OCI-LY7 (cell line): ENCODE measurements at regions not wholly inside any gene's neighbourhood (a gene's known extent, or its start where the extent isn't known, plus 50 kb on each side); places are given as distances from the start of the nearest gene placed in this dataset.

ENCODE experiments used
- BruUV-seq: library from RNA; stranded (reverse); fragments of 400-500 nt; replicated peaks from 2 replicates; lab custom pipeline; 2021; lab: Mats Ljungman, UMichigan
- CTCF ChIA-PET: fragments of 300-600 bp; sonication (Branson Sonifier 250); formaldehyde crosslinking; loops from one replicate; lab custom pipeline; 2022; ENCODE audit warnings: antibody characterized with exemption; ENCODE audit not compliant: unreplicated experiment; lab: Charles Lee
- POLR2A ChIA-PET: fragments of 300-600 bp; sonication (Branson Sonifier 250); formaldehyde crosslinking; loops from one replicate; lab custom pipeline; 2022; ENCODE audit warnings: antibody characterized with exemption; lab: Charles Lee
- DNase-seq: peaks from one replicate; pipeline ENCODE4 v3.0.0-alpha.2; 2015; ENCODE audit warnings: low spot score
- H2AFZ ChIP-seq: fragments of 200-600 bp; sonication (generic), shearing (Covaris generic); 2 replicates; pipeline ENCODE4 v1.6.1; 2014; ENCODE audit warnings: mild to moderate bottlenecking, antibody characterized with exemption, low read length, moderate library complexity
- H3K27ac ChIP-seq: fragments of 200-600 bp; sonication (generic); 2 replicates; pipeline ENCODE4 v1.5.1; 2014; ENCODE audit warnings: mixed run types, low read depth, mild to moderate bottlenecking, moderate library complexity, low read length, inconsistent platforms; ENCODE audit not compliant: poor library complexity, severe bottlenecking
- H3K36me3 ChIP-seq: fragments of 200-600 bp; sonication (generic); 2 replicates; pipeline ENCODE4 v1.6.1; 2014; ENCODE audit warnings: mild to moderate bottlenecking, antibody characterized with exemption, low read length, moderate library complexity, mixed read lengths; ENCODE audit not compliant: insufficient read depth
- H3K4me1 ChIP-seq: fragments of 200-600 bp; sonication (generic); 2 replicates; pipeline ENCODE4 v1.5.1; 2014; ENCODE audit warnings: mild to moderate bottlenecking, low read length; ENCODE audit not compliant: insufficient read depth, poor library complexity, severe bottlenecking
- H3K4me2 ChIP-seq: fragments of 200-600 bp; sonication (generic); 2 replicates; pipeline ENCODE4 v1.6.1; 2014; ENCODE audit warnings: mild to moderate bottlenecking, low read length
- H3K4me3 ChIP-seq: fragments of 200-600 bp; sonication (generic); 2 replicates; pipeline ENCODE4 v1.5.1; 2014; ENCODE audit warnings: mild to moderate bottlenecking, low read depth, low read length; ENCODE audit not compliant: poor library complexity, severe bottlenecking
- H3K79me2 ChIP-seq: fragments of 200-600 bp; sonication (generic); 2 replicates; pipeline ENCODE4 v1.6.1; 2016; ENCODE audit warnings: low read depth, mild to moderate bottlenecking, low read length, moderate library complexity, mixed read lengths; ENCODE audit not compliant: insufficient read depth
- H3K9me2 ChIP-seq: fragments of 200-600 bp; sonication (generic); 2 replicates; pipeline ENCODE4 v1.6.1; 2016; ENCODE audit warnings: mild to moderate bottlenecking, low read length, mixed read lengths; ENCODE audit not compliant: insufficient read depth
- H3K9me3 ChIP-seq: fragments of 200-600 bp; sonication (generic); 2 replicates; pipeline ENCODE4 v1.6.1; 2014; ENCODE audit warnings: mild to moderate bottlenecking, mixed run types, low read length, mixed read lengths
- H4K20me1 ChIP-seq: fragments of 200-600 bp; sonication (generic); 2 replicates; pipeline ENCODE4 v1.6.1; 2014; ENCODE audit warnings: mild to moderate bottlenecking, antibody characterized with exemption, low read length, moderate library complexity, mixed read lengths; ENCODE audit not compliant: insufficient read depth
- CTCF ChIP-seq: fragments of 200-600 bp; sonication (generic); conservative IDR thresholded peaks from 2 replicates; pipeline ENCODE4 v1.5.1; 2014; ENCODE audit warnings: mild to moderate bottlenecking, antibody characterized with exemption, low read length, moderate library complexity, mixed read lengths
- EZH2phosphoT487 ChIP-seq: fragments of 200-600 bp; sonication (generic); IDR thresholded peaks from 2 replicates; pipeline ENCODE4 v1.6.1; 2018; ENCODE audit warnings: low read depth, borderline replicate concordance, mild to moderate bottlenecking, mixed run types, antibody characterized with exemption, low read length, moderate library complexity, mixed read lengths
- intact Hi-C: fragments of 100-400 bp; cut with micrococcal nuclease; formaldehyde crosslinking; loops from one replicate; pipeline ENCODE4 v1.10.0; 2022; ENCODE audit not compliant: unreplicated experiment

GRCh38 chr22:49137206-49137840 is 690.4 kb downstream of the BRD1 start:
- TF ChIP-seq EZH2phosphoT487: no peak
- TF ChIP-seq CTCF: no peak
- intact Hi-C loops: no loop called here
- CTCF ChIA-PET: no interaction called here
- no peaks in the 10 kb centered on the region for H4K20me1 ChIP-seq
- no peak overlapping the region for H2AFZ ChIP-seq
- no peaks in the 10 kb centered on the region for H3K9me3 ChIP-seq
- no peaks in the 10 kb centered on the region for H3K9me2 ChIP-seq
- H3K4me1 ChIP-seq: no peaks in the 10 kb centered on the region
- no peaks in the 10 kb centered on the region for H3K36me3 ChIP-seq
- H3K79me2 ChIP-seq: no peaks in the 10 kb centered on the region
- POLR2A ChIA-PET: no interaction called here
- no peak for DNase-seq
- no peak overlapping the region for H3K4me2 ChIP-seq
- no peak overlapping the region for H3K4me3 ChIP-seq
- no TSS peak for BruUV-seq
- H3K27ac ChIP-seq: no peak overlapping the region

GRCh38 chr22:49136816-49137180 is 690.9 kb downstream of the BRD1 start:
- ChIA-PET CTCF (no interaction called here), POLR2A (no interaction called here)
- no peaks in the 10 kb centered on the region for H3K79me2 ChIP-seq
- H3K4me1 ChIP-seq: no peaks in the 10 kb centered on the region
- BruUV-seq: no TSS peak
- H3K9me3 ChIP-seq: no peaks in the 10 kb centered on the region
- DNase-seq: no peak
- no peak overlapping the region for H3K4me3 ChIP-seq
- H3K27ac ChIP-seq: no peak overlapping the region
- H3K9me2 ChIP-seq: no peaks in the 10 kb centered on the region
- H3K36me3 ChIP-seq: no peaks in the 10 kb centered on the region
- intact Hi-C loops: no loop called here
- no peak for TF ChIP-seq CTCF
- no peak for TF ChIP-seq EZH2phosphoT487
- no peak overlapping the region for H3K4me2 ChIP-seq
- no peak overlapping the region for H2AFZ ChIP-seq
- no peaks in the 10 kb centered on the region for H4K20me1 ChIP-seq

- Histone ChIP-seq H3K4me1 (no peaks in the 10 kb centered on the region), H3K9me3 (no peaks in the 10 kb centered on the region), H2AFZ (no peak overlapping the region), H3K4me2 (no peak overlapping the region), H3K79me2 (no peaks in the 10 kb centered on the region), H3K36me3 (no peaks in the 10 kb centered on the region), H4K20me1 (no peaks in the 10 kb centered on the region), H3K27ac (no peak overlapping the region), H3K4me3 (no peak overlapping the region), H3K9me2 (no peaks in the 10 kb centered on the region)
- no TSS peak for BruUV-seq
- DNase-seq: no peak
- ChIA-PET POLR2A (no interaction called here), CTCF (no interaction called here)
- TF ChIP-seq EZH2phosphoT487 (no peak), CTCF (no peak)
- intact Hi-C loops: no loop called here
Observed at GRCh38 chr22:49136041-49136815, 691.4 kb downstream of the BRD1 start.
